ENCODE measurements at regions not wholly inside any gene's neighbourhood (a gene's known extent, or its start where the extent isn't known, plus 50 kb on each side); places are given as distances from the start of the nearest gene placed in this dataset.

DNA sequence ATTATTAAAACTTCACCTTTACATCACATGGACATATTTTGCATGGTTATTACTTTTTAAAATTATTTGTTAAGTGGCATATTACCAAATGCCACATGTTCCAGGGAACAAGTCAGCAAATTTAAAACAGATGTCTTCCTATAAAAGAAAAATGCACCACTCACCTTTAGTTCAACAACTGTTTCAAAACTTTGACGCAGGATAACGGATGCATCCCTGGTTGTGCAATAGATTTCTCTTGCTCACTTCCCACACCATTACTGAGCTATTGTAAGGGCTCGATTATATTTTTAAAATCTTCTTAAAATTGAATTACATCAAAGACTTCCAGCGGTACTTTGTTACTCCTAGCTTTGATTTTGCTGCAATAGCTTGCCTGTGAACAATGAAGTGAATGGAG, 93.0 kb upstream of the ARHGAP24 start:
- intact Hi-C loops (cut with DNase I): no loop called here
- Histone ChIP-seq H3K27ac (no peak overlapping the region), H3K27me3 (no peaks in the 10 kb centered on the region), H3K36me3 (no peaks in the 10 kb centered on the region), H3K4me1 (no peaks in the 10 kb centered on the region), H3K4me3 (no peak overlapping the region), H3K9me3 (no peaks in the 10 kb centered on the region)
- WGBS (ENCODE audit: insufficient coverage, low coverage, low lambda C conversion rate, missing lambda C conversion rate): 57% methylated on average over 4 of the region's 4 CpGs
- no peak for ATAC-seq
- DNase-seq: no peak
- no peak for TF ChIP-seq POLR2A (IDR thresholded peaks at IDR 0.05)
- TF ChIP-seq, protein P1, sequence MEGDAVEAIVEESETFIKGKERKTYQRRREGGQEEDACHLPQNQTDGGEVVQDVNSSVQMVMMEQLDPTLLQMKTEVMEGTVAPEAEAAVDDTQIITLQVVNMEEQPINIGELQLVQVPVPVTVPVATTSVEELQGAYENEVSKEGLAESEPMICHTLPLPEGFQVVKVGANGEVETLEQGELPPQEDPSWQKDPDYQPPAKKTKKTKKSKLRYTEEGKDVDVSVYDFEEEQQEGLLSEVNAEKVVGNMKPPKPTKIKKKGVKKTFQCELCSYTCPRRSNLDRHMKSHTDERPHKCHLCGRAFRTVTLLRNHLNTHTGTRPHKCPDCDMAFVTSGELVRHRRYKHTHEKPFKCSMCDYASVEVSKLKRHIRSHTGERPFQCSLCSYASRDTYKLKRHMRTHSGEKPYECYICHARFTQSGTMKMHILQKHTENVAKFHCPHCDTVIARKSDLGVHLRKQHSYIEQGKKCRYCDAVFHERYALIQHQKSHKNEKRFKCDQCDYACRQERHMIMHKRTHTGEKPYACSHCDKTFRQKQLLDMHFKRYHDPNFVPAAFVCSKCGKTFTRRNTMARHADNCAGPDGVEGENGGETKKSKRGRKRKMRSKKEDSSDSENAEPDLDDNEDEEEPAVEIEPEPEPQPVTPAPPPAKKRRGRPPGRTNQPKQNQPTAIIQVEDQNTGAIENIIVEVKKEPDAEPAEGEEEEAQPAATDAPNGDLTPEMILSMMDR (IDR thresholded peaks at IDR 0.05): no peak

DNA sequence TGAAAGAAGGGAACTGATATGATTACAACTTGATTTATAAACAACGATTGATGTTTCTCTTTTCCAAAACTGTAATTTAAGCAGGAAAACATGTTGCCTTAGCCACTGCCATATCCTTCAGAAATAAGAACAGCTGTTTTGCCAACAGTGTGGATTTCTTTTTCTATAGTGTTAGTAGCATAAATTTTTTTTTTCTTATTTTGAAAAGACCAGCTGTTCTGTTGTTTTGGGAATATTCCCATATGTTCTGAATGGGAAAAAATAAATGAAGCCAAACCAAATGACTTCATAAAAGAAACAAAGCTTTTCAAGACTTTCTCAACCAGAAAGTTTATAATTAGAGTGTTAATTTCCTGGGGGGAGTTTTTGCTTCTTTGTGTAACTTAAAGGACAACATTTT, 83.9 kb upstream of the ARHGAP24 start:
- DNase-seq: no peak
- 67% methylated on average over 1 of the region's 1 CpG for WGBS (ENCODE audit: insufficient coverage, low coverage, low lambda C conversion rate, missing lambda C conversion rate)
- Histone ChIP-seq H3K9me3 (no peaks in the 10 kb centered on the region), H3K4me1 (no peaks in the 10 kb centered on the region), H3K36me3 (no peaks in the 10 kb centered on the region), H3K4me3 (no peak overlapping the region), H3K27ac (no peak overlapping the region), H3K27me3 (no peaks in the 10 kb centered on the region)
- intact Hi-C loops (cut with DNase I): no loop called here
- no peak for ATAC-seq
- TF ChIP-seq POLR2A (IDR thresholded peaks at IDR 0.05): no peak
- TF ChIP-seq, protein P1 (IDR thresholded peaks at IDR 0.05): no peak

DNA sequence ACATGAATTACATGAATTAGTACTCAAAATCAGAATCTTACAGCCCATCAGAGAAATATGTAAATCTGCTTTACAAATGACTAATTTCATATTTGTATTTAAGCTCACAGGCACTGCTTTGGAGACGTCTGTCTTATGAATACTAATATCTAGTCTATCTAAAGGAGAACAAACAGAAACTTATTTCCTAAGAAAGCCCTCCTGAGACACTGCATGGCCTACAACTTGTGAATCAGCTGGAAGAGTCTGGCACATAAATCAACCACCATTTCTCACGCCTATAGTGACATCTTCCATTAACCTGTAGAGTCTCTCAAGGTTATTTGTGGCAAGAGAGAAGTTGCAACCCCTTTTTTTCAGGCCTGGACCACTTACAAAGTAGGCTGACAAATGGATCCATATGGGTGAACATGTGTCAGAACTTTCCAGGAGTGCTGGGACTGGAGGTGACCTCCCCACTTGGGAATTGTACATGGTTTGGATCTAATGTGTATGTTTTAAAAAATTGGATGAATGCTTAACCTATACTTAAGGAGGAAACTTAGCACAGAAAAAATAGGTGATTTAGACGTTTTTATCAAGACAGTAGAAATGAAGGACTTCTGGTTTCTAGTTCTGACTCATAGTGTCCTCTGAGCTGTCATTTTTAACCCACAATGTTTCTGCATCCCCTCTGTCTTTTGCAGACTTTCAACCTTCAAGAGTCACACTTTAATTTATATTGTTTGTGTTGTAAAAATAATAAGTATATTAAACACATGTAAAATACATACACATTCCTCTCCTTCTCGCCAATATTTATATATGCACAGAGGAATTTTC, 83.2 kb upstream of the ARHGAP24 start:
- Histone ChIP-seq H3K27me3 (no peaks in the 10 kb centered on the region), H3K4me3 (no peak overlapping the region), H3K9me3 (no peaks in the 10 kb centered on the region), H3K27ac (no peak overlapping the region), H3K36me3 (no peaks in the 10 kb centered on the region), H3K4me1 (no peaks in the 10 kb centered on the region)
- no peak for TF ChIP-seq POLR2A (IDR thresholded peaks at IDR 0.05)
- no peak for DNase-seq
- 32% methylated on average over 3 of the region's 4 CpGs for WGBS (ENCODE audit: insufficient coverage, low coverage, low lambda C conversion rate, missing lambda C conversion rate)
- intact Hi-C loops (cut with DNase I): no loop called here
- ATAC-seq: no peak

DNA sequence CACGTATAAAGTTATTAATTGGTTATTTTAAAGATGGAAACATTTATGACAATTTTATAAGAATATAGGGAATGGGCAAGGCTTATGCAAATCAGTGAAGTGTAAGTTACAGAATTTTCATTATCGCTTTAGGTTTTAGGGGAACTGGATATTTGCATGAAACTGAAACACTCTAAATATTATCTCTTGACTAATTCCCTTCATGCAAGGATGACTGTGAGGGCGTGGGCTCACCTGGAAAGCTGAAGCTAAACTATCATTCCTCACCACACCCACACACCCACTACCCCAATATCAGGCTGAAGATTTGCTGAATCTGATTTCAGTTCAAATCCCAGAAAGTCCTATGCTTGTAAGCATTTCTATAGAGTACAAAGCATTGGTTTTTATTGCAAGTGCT, 81.7 kb upstream of the ARHGAP24 start:
- TF ChIP-seq, protein P1 (IDR thresholded peaks at IDR 0.05): no peak
- no peak for TF ChIP-seq POLR2A (IDR thresholded peaks at IDR 0.05)
- intact Hi-C loops (cut with DNase I): no loop called here
- ATAC-seq: no peak

DNA sequence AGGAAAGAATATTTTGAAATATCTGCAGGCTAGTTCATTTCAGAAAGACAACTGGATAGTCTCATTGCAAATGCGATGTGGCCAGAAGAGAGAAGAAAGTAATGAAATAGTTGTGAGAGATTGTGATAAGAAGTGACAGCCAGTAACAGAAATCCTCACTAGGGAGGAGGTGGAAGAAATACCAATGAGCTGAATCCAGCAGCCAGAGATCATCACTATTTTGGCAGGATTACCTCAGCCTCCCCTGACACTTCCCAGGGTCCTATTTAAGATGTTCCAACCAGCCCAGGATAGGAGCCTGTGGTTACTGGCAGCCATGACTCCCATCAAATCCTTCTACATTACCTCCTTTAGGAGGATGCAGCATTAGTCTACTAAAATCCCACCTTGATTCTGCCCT, 76.7 kb upstream of the ARHGAP24 start:
- Histone ChIP-seq H3K27ac (no peak overlapping the region), H3K4me3 (no peak overlapping the region), H3K36me3 (no peaks in the 10 kb centered on the region), H3K4me1 (no peaks in the 10 kb centered on the region), H3K27me3 (no peaks in the 10 kb centered on the region), H3K9me3 (no peaks in the 10 kb centered on the region)
- ATAC-seq: no peak
- 75% methylated on average over 1 of the region's 1 CpG for WGBS (ENCODE audit: insufficient coverage, low coverage, low lambda C conversion rate, missing lambda C conversion rate)
- intact Hi-C loops (cut with DNase I): no loop called here
- no peak for DNase-seq
- no peak for TF ChIP-seq POLR2A (IDR thresholded peaks at IDR 0.05)
- TF ChIP-seq, protein P1 (IDR thresholded peaks at IDR 0.05): no peak

More for the DNA sequence above, 81.7 kb upstream of the ARHGAP24 start:
- Histone ChIP-seq H3K4me1 (no peaks in the 10 kb centered on the region), H3K27me3 (no peaks in the 10 kb centered on the region), H3K4me3 (no peak overlapping the region), H3K36me3 (no peaks in the 10 kb centered on the region), H3K9me3 (no peaks in the 10 kb centered on the region), H3K27ac (no peak overlapping the region)
- WGBS (ENCODE audit: insufficient coverage, low coverage, low lambda C conversion rate, missing lambda C conversion rate): 59% methylated on average over 3 of the region's 3 CpGs
- no peak for DNase-seq

Measured in right lobe of liver (tissue), 6 donors.